Trophoblast cell (in vitro differentiated cells and primary cell): ENCODE measurements at regions not wholly inside any gene's neighbourhood (a gene's known extent, or its start where the extent isn't known, plus 50 kb on each side); places are given as distances from the start of the nearest gene placed in this dataset.
A peak's percentile ranks its signal among the peaks of the same experiment; 100 is the strongest.

Experiments
- DNase-seq, 2 donors: peaks; one replicate each; pipeline ENCODE4 v3.0.0-alpha.2; 2016
- H2AFZ ChIP-seq: 2 replicates; pipeline ENCODE4 v1.6.1; 2013; ENCODE audit warnings: low read length, moderate library complexity, mild to moderate bottlenecking; ENCODE audit not compliant: insufficient read depth, poor library complexity
- H2AK5ac ChIP-seq: 2 replicates; pipeline ENCODE4 v1.6.1; 2013; ENCODE audit warnings: mild to moderate bottlenecking, low read length
- H2BK120ac ChIP-seq: 2 replicates; pipeline ENCODE4 v1.6.1; 2013; ENCODE audit warnings: low read length, mild to moderate bottlenecking, moderate library complexity; ENCODE audit not compliant: insufficient read depth, poor library complexity
- H2BK12ac ChIP-seq: 2 replicates; pipeline ENCODE4 v1.6.1; 2013; ENCODE audit warnings: mild to moderate bottlenecking, low read length, moderate library complexity
- H2BK5ac ChIP-seq: 2 replicates; pipeline ENCODE4 v1.6.1; 2013; ENCODE audit warnings: low read length, low read depth, moderate library complexity, mild to moderate bottlenecking; ENCODE audit not compliant: poor library complexity
- H3K14ac ChIP-seq: 2 replicates; pipeline ENCODE4 v1.6.1; 2013; ENCODE audit warnings: mild to moderate bottlenecking, low read length
- H3K18ac ChIP-seq: 2 replicates; pipeline ENCODE4 v1.6.1; 2013; ENCODE audit warnings: mild to moderate bottlenecking, low read length
- H3K23ac ChIP-seq: 2 replicates; pipeline ENCODE4 v1.6.1; 2013; ENCODE audit warnings: low read length
- H3K27ac ChIP-seq: 2 replicates; pipeline ENCODE4 v1.5.1; 2013; ENCODE audit warnings: low read depth, mild to moderate bottlenecking, inconsistent platforms, low read length, moderate library complexity
- H3K27me3 ChIP-seq: 2 replicates; pipeline ENCODE4 v1.6.1; 2013; ENCODE audit warnings: inconsistent platforms, mild to moderate bottlenecking, low read length, moderate library complexity; ENCODE audit not compliant: insufficient read depth
- H3K36me3 ChIP-seq, 2 experiments: 1 replicate in 1 of 2; 2 replicates in 1 of 2; pipeline ENCODE4 v1.6.1; 2013; ENCODE audit warnings: low read length in 2 of 2, mild to moderate bottlenecking in 2 of 2, moderate library complexity in 1 of 2; ENCODE audit not compliant: insufficient read depth in 2 of 2, control insufficient read depth in 1 of 2
- H3K4ac ChIP-seq: 2 replicates; pipeline ENCODE4 v1.6.1; 2013; ENCODE audit warnings: low read depth, mild to moderate bottlenecking, low read length, moderate library complexity
- H3K4me1 ChIP-seq, 2 experiments: 1 replicate in 1 of 2; 2 replicates in 1 of 2; pipeline ENCODE4 v1.6.1; 2013; ENCODE audit warnings: low read length in 2 of 2, mild to moderate bottlenecking in 2 of 2, moderate library complexity in 1 of 2; ENCODE audit not compliant: insufficient read depth in 2 of 2, control insufficient read depth in 1 of 2
- H3K4me2 ChIP-seq: 2 replicates; pipeline ENCODE4 v1.6.1; 2013; ENCODE audit warnings: inconsistent platforms, mild to moderate bottlenecking, low read length, moderate library complexity
- H3K4me3 ChIP-seq: 2 replicates; pipeline ENCODE4 v1.5.1; 2013; ENCODE audit warnings: mild to moderate bottlenecking, low read depth, low read length, inconsistent platforms
- H3K79me1 ChIP-seq: one replicate; pipeline ENCODE4 v1.6.1; 2013; ENCODE audit warnings: low read length
- H3K79me2 ChIP-seq: 2 replicates; pipeline ENCODE4 v1.6.1; 2013; ENCODE audit warnings: low read length, mild to moderate bottlenecking; ENCODE audit not compliant: control insufficient read depth, insufficient read depth, poor library complexity
- H3K9ac ChIP-seq: 2 replicates; pipeline ENCODE4 v1.6.1; 2013; ENCODE audit warnings: mild to moderate bottlenecking, low read length
- H3K9me3 ChIP-seq: 2 replicates; pipeline ENCODE4 v1.6.1; 2013; ENCODE audit warnings: low read depth, mild to moderate bottlenecking, control low read depth, inconsistent platforms, low read length; ENCODE audit not compliant: insufficient read depth
- H4K12ac ChIP-seq: 2 replicates; pipeline ENCODE4 v1.6.1; 2013; ENCODE audit warnings: low read depth, mild to moderate bottlenecking, low read length, moderate library complexity
- H4K8ac ChIP-seq: 2 replicates; pipeline ENCODE4 v1.6.1; 2013; ENCODE audit warnings: low read depth, mild to moderate bottlenecking, low read length, moderate library complexity
- H4K91ac ChIP-seq: one replicate; pipeline ENCODE4 v1.6.1; 2013; ENCODE audit warnings: low read depth, mild to moderate bottlenecking, low read length, moderate library complexity
- WGBS: extraction: QIAGEN DNeasy Blood & Tissue Kit; methylation state at CpG from one replicate; pipeline ENCODE4 v1.1.7; 2013; ENCODE audit warnings: missing lambda C conversion rate; ENCODE audit not compliant: insufficient read length, insufficient coverage; ENCODE audit errors: extremely low coverage; 5-methylcytosine and 5-hydroxymethylcytosine counted together

- H3K4me3 ChIP-seq, result no peak overlapping the region
- H3K9me3 ChIP-seq, result no peaks in the 10 kb centered on the region
- H4K91ac ChIP-seq, result no peak overlapping the region
- H2AK5ac ChIP-seq, result no peak overlapping the region
- H2AFZ ChIP-seq, result no peak overlapping the region
- no peak overlapping the region for H2BK5ac ChIP-seq
- no peaks in the 10 kb centered on the region for H3K27me3 ChIP-seq
- no peak overlapping the region for H3K23ac ChIP-seq
- H4K8ac ChIP-seq, result no peak overlapping the region
- no CpG with 5 or more reads among the region's 4 CpGs for WGBS
- H3K14ac ChIP-seq, result no peak overlapping the region
- no peak overlapping the region for H3K9ac ChIP-seq
- H3K27ac ChIP-seq, result no peak overlapping the region
- H3K79me1 ChIP-seq, result peaks cover 5% of the 10 kb centered on the region
- H3K36me3 ChIP-seq, result no peaks in the 10 kb centered on the region
- no peak for DNase-seq
- H2BK12ac ChIP-seq, result peak overlapping the region; percentile 69
- no peak overlapping the region for H4K12ac ChIP-seq
- peak overlapping the region; percentile 76 for H2BK120ac ChIP-seq
- peaks cover 0 to 2% of the 10 kb centered on the region in 2 experiments for H3K4me1 ChIP-seq
- H3K79me2 ChIP-seq, result no peaks in the 10 kb centered on the region
- H3K18ac ChIP-seq, result no peak overlapping the region
- no peak overlapping the region for H3K4me2 ChIP-seq
- no peak overlapping the region for H3K4ac ChIP-seq
These were observed 289.7 kb downstream of the SLITRK6 start for GRCh38 chr13:85509512-85509911.

DNA sequence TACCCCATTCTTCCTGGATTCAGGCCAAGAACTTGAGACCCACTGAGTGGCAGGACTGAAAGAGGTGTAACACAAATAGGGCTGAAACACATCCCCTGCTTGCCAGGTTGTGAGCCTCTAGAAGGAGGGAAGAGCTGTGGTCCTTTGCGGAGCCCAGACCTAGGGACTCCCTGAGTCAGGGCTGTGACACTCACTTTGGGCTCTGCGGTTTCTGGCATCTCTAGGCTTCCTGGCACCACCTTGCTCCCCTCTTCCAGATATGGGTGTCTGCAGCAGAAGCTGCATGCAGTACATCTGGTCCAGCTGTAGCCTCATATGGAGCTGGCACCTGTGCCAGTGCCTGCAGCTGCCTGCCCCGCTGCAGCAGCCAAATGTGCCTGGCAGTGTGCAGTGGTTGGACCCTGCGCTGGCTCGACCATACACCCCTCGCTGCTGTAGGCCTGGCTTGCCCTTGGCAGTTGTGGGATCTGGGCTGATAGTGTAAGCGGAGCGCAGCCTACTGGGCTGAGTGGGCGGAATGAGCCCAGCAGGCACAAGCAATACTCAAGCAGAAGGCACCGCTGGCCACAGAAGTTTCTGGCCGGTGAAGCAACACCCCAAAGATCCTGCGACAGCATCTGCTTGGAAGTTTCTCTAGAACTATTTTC lies 290.4 kb downstream of the SLITRK6 start:
- Histone ChIP-seq H4K91ac (peak overlapping the region; percentile 3), H3K36me3 (no peaks in the 10 kb centered on the region), H4K8ac (no peak overlapping the region), H3K4ac (no peak overlapping the region), H3K23ac (no peak overlapping the region), H3K27ac (no peak overlapping the region), H3K79me1 (peaks cover 6% of the 10 kb centered on the region), H2AFZ (no peak overlapping the region), H4K12ac (no peak overlapping the region), H3K14ac (peak overlapping the region; percentile 4), H2AK5ac (peak overlapping the region; percentile 66), H3K27me3 (no peaks in the 10 kb centered on the region), H3K4me3 (no peak overlapping the region), H2BK12ac (peak overlapping the region; percentile 60), H3K9ac (no peak overlapping the region), H3K79me2 (no peaks in the 10 kb centered on the region), H3K4me1 (peaks cover 0 to 2% of the 10 kb centered on the region in 2 experiments), H3K4me2 (no peak overlapping the region), H3K18ac (peak overlapping the region; percentile 38), H2BK5ac (no peak overlapping the region), H3K9me3 (no peaks in the 10 kb centered on the region), H2BK120ac (peak overlapping the region; percentile 5)
- DNase-seq, result no peak
- no CpG with 5 or more reads among the region's 12 CpGs for WGBS

DNA sequence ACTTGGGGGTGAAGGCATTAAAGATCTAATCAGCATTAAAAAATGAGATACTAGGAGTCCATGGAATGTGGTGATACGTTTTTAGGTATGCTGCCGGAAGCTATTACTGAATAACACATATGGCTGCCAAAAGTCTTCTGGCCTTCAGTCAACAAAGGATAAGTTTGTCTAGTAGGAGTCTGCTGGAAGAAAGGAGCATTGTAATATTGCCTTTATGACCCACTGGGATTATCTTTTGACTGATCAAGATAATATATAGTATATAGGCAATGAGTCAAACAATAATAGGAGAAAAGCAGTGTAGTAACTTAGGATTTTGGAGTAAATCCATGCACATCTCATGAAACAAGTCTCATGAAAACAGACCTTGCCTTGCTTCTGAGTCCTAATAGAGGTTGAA lies 295.4 kb downstream of the SLITRK6 start:
- Histone ChIP-seq H3K4me1 (peaks cover 0 to 5% of the 10 kb centered on the region in 2 experiments), H2BK5ac (no peak overlapping the region), H3K23ac (no peak overlapping the region), H3K4ac (no peak overlapping the region), H3K9me3 (no peaks in the 10 kb centered on the region), H4K8ac (no peak overlapping the region), H3K79me1 (peaks cover 13% of the 10 kb centered on the region), H2BK120ac (no peak overlapping the region), H3K36me3 (no peaks in the 10 kb centered on the region), H3K18ac (no peak overlapping the region), H3K4me3 (no peak overlapping the region), H2AFZ (no peak overlapping the region), H3K27ac (no peak overlapping the region), H4K12ac (no peak overlapping the region), H3K79me2 (no peaks in the 10 kb centered on the region), H2AK5ac (no peak overlapping the region), H4K91ac (no peak overlapping the region), H2BK12ac (no peak overlapping the region), H3K9ac (no peak overlapping the region), H3K27me3 (no peaks in the 10 kb centered on the region), H3K14ac (no peak overlapping the region), H3K4me2 (no peak overlapping the region)
- DNase-seq, result no peak
- no CpG with 5 or more reads among the region's 2 CpGs for WGBS

- Histone ChIP-seq H4K12ac (no peak overlapping the region), H2BK5ac (no peak overlapping the region), H3K18ac (no peak overlapping the region), H4K8ac (no peak overlapping the region), H3K9me3 (no peaks in the 10 kb centered on the region), H2AK5ac (no peak overlapping the region), H4K91ac (no peak overlapping the region), H3K36me3 (no peaks in the 10 kb centered on the region), H3K23ac (no peak overlapping the region), H3K79me1 (peaks cover 16% of the 10 kb centered on the region), H3K4me1 (peaks cover 0 to 7% of the 10 kb centered on the region in 2 experiments), H2AFZ (no peak overlapping the region), H3K27ac (peak overlapping the region; percentile 70), H3K4me3 (no peak overlapping the region), H2BK12ac (no peak overlapping the region), H3K4ac (no peak overlapping the region), H3K14ac (no peak overlapping the region), H3K27me3 (no peaks in the 10 kb centered on the region), H3K4me2 (no peak overlapping the region), H3K9ac (no peak overlapping the region), H3K79me2 (no peaks in the 10 kb centered on the region), H2BK120ac (no peak overlapping the region)
- peak in 1 of 2 donors; percentile 4 for DNase-seq
These were observed 297.6 kb downstream of the SLITRK6 start for GRCh38 chr13:85501616-85502015.
